Endothelial cell of umbilical vein (primary cell): ENCODE measurements at regions not wholly inside any gene's neighbourhood (a gene's known extent, or its start where the extent isn't known, plus 50 kb on each side); places are given as distances from the start of the nearest gene placed in this dataset.
"Not testable (repeated sequence)": the region's sequence is repeated elsewhere in the genome, so short reads cannot be mapped to it uniquely, and the experiment has no call there.

Experiments used
- BruUV-seq: library from RNA; stranded (reverse); fragments of 400-500 nt; replicated peaks from 2 replicates; lab custom pipeline; 2021; lab: Mats Ljungman, UMichigan
- CTCF ChIA-PET: fragments of 300-600, 350-600 bp; sonication (Branson Sonifier 250); formaldehyde crosslinking; loops from one replicate; lab custom pipeline; 2021; ENCODE audit warnings: antibody characterized with exemption, inconsistent platforms; lab: Charles Lee
- POLR2A ChIA-PET: fragments of 300-600, 350-600 bp; sonication (Branson Sonifier 250); formaldehyde crosslinking; loops from one replicate; lab custom pipeline; 2021; ENCODE audit warnings: antibody characterized with exemption, inconsistent platforms; lab: Charles Lee
- DNase-seq: peaks from one replicate; pipeline ENCODE4 v3.0.0-alpha.2; 2011; ENCODE audit warnings: low read depth, low spot score
- FAIRE-seq: peaks from 2 replicates; lab custom pipeline; 2011; peaks lifted over from hg19 to GRCh38; lab: Jason Lieb, UNC
- H2AFZ ChIP-seq: 2 replicates; pipeline ENCODE4 v1.6.0; 2012; ENCODE audit warnings: low read depth, low read length, control low read depth, inconsistent platforms
- H3K27ac ChIP-seq: 2 replicates; pipeline ENCODE4 v1.5.1; 2011; ENCODE audit warnings: low read depth, mild to moderate bottlenecking, control low read depth, low read length, moderate library complexity; ENCODE audit not compliant: insufficient read depth
- H3K27me3 ChIP-seq, 2 experiments: 2 replicates each; pipeline versions ENCODE4 v1.6.0 to v1.6.1; 2011; ENCODE audit warnings: low read length in 2 of 2, mixed read lengths in 1 of 2; ENCODE audit not compliant: control insufficient read depth in 2 of 2, insufficient read depth in 2 of 2
- H3K36me3 ChIP-seq, 2 experiments: 2 replicates in 1 of 2; 3 replicates in 1 of 2; pipeline ENCODE4 v1.5.1; 2011; ENCODE audit warnings: low read length in 2 of 2, mild to moderate bottlenecking in 1 of 2, moderate library complexity in 1 of 2; ENCODE audit not compliant: control insufficient read depth in 2 of 2, insufficient read depth in 2 of 2; ENCODE audit errors: extremely low read depth in 1 of 2
- H3K4me1 ChIP-seq: 3 replicates; pipeline ENCODE4 v1.5.1; 2011; ENCODE audit warnings: mild to moderate bottlenecking, low read length; ENCODE audit not compliant: control insufficient read depth, insufficient read depth; ENCODE audit errors: extremely low read depth
- H3K4me2 ChIP-seq: 2 replicates; pipeline ENCODE4 v1.6.1; 2011; ENCODE audit warnings: low read length, control low read depth, mixed read lengths; ENCODE audit not compliant: insufficient read depth
- H3K4me3 ChIP-seq, 3 experiments: fragments of 200-600 bp in 1 of 3; sonication (generic), shearing (Covaris generic) in 1 of 3; replicated peaks in 1 of 3; 2 replicates each; pipeline ENCODE4 v1.5.1; 2011 to 2016; ENCODE audit warnings: control low read depth in 3 of 3, low read length in 3 of 3, mild to moderate bottlenecking in 2 of 3, inconsistent platforms in 1 of 3, low read depth in 1 of 3, moderate library complexity in 1 of 3; ENCODE audit not compliant: insufficient read depth in 1 of 3
- H3K79me2 ChIP-seq: 2 replicates; pipeline ENCODE4 v1.6.0; 2012; ENCODE audit warnings: low read length, inconsistent platforms; ENCODE audit not compliant: control insufficient read depth, insufficient read depth
- H3K9ac ChIP-seq: replicated peaks from 2 replicates; pipeline ENCODE3; 2011; ENCODE audit warnings: low read length, control low read depth; ENCODE audit not compliant: insufficient read depth; ENCODE audit errors: extremely low read depth
- H3K9me1 ChIP-seq: replicated peaks from 3 replicates; pipeline ENCODE4 v1.6.0; 2011; ENCODE audit warnings: mild to moderate bottlenecking, low read length; ENCODE audit not compliant: control insufficient read depth, insufficient read depth; ENCODE audit errors: extremely low read depth
- H3K9me3 ChIP-seq: replicated peaks from 2 replicates; pipeline ENCODE4 v1.5.1; 2012; ENCODE audit warnings: low read length, inconsistent platforms; ENCODE audit not compliant: control insufficient read depth, insufficient read depth
- H4K20me1 ChIP-seq: replicated peaks from 2 replicates; pipeline ENCODE3; 2011; ENCODE audit warnings: mild to moderate bottlenecking, low read length; ENCODE audit not compliant: control insufficient read depth, insufficient read depth; ENCODE audit errors: extremely low read depth
- EZH2 ChIP-seq: IDR thresholded peaks from 2 replicates; pipeline ENCODE4 v1.6.1; 2012; ENCODE audit warnings: borderline replicate concordance, low read depth, mild to moderate bottlenecking, moderate library complexity, low read length, inconsistent platforms; ENCODE audit not compliant: severe bottlenecking
- FOS ChIP-seq: IDR thresholded peaks from 2 replicates; pipeline ENCODE4 v1.6.1; 2011; ENCODE audit warnings: mild to moderate bottlenecking, low read length, moderate library complexity, borderline replicate concordance; ENCODE audit not compliant: insufficient read depth
- GATA2 ChIP-seq: IDR thresholded peaks from 2 replicates; pipeline ENCODE4 v1.7.0; 2011; ENCODE audit warnings: low read depth, mild to moderate bottlenecking, moderate library complexity, mixed read lengths, low read length; ENCODE audit not compliant: insufficient read length, insufficient read depth
- JUN ChIP-seq: IDR thresholded peaks from 2 replicates; pipeline ENCODE4 v1.6.1; 2011; ENCODE audit warnings: borderline replicate concordance, low read depth; ENCODE audit not compliant: insufficient read length, insufficient read depth
- MAX ChIP-seq: IDR thresholded peaks from 2 replicates; pipeline ENCODE4 v1.6.1; 2011; ENCODE audit not compliant: insufficient read depth, insufficient read length
- MYC ChIP-seq: IDR thresholded peaks from one replicate; pipeline ENCODE4 v1.6.1; 2011; ENCODE audit warnings: mild to moderate bottlenecking, low read depth, low read length
- POLR2A ChIP-seq: IDR thresholded peaks from 2 replicates; pipeline ENCODE4 v1.6.1; 2012; ENCODE audit warnings: low read depth, mild to moderate bottlenecking, control low read depth, low read length
- POLR2AphosphoS5 ChIP-seq: IDR thresholded peaks from 2 replicates; pipeline ENCODE4 v1.6.1; 2012; ENCODE audit warnings: low read depth, mild to moderate bottlenecking, control low read depth, low read length, moderate library complexity; ENCODE audit not compliant: insufficient read depth
- dilution Hi-C: fragments of 300-500 bp; cut with MboI; formaldehyde crosslinking; loops from one replicate; pipeline ENCODE4 v1.15.0; 2019; ENCODE audit warnings: low sequenced_read_pairs; ENCODE audit not compliant: extremely low pct_ligation_motif_present
- intact Hi-C: fragments of 100-400 bp; cut with micrococcal nuclease; formaldehyde crosslinking; loops from one replicate; pipeline ENCODE4 v1.10.0; 2022
- TF ChIP-seq, protein P1 (sequence below), 2 donors: IDR thresholded peaks; 1 replicate in 1 of 2; 2 replicates in 1 of 2; pipeline ENCODE4 v1.5.1; 2011; ENCODE audit warnings: low read length in 2 of 2, mild to moderate bottlenecking in 2 of 2, moderate library complexity in 2 of 2, control low read depth in 1 of 2, inconsistent platforms in 1 of 2, low read depth in 1 of 2; ENCODE audit not compliant: insufficient read depth in 1 of 2; ENCODE audit errors: extremely low read depth in 1 of 2

DNA sequence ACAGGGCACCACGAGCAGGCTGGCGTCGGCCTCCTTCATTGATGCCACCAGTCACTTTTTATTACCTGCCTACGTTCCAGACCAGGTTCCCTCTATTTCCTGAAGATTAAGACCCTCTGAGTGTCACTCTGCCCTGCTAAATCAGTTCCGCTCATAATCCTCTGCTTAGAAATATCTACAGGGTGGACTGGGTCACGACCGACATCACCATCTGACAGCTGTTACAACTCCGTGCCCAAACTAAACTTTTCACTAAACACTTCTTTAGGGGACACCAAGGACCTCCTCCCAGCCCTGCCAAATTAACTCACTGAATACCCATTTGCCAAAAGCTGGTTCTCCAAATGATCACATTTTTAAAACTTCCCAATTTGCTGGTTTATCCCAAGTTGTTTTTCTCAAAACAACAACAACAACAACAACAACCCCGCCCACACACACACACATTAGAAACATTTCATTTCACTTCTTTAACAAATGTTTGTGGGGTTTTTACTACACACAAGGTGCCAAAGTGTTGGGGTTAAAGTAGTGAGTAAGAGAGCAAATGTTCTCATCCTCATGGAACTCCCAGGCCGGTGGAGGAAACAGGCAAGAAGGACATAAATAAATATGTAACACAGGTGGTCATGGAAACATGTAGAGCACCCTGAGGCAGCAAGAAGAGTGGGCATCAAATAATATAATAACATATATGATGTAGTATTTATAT, 72.0 kb upstream of the PEG3 start:
- Histone ChIP-seq H3K27me3 (no peaks in the 10 kb centered on the region), H3K36me3 (no peaks in the 10 kb centered on the region), H2AFZ (no peak overlapping the region), H3K4me3 (no peak overlapping the region), H3K4me2 (no peak overlapping the region), H3K9ac (no peak overlapping the region), H3K9me1 (no peaks in the 10 kb centered on the region), H3K9me3 (peaks cover 2% of the 10 kb centered on the region), H4K20me1 (no peaks in the 10 kb centered on the region), H3K79me2 (no peaks in the 10 kb centered on the region), H3K4me1 (no peaks in the 10 kb centered on the region), H3K27ac (no peak overlapping the region)
- dilution Hi-C loops, result no loop called here
- no peak for TF ChIP-seq FOS
- TF ChIP-seq JUN, result no peak
- TF ChIP-seq MYC, result no peak
- TF ChIP-seq EZH2, result no peak
- no peak for TF ChIP-seq MAX
- TF ChIP-seq GATA2, result no peak
- TF ChIP-seq POLR2AphosphoS5, result no peak
- TF ChIP-seq, protein P1, sequence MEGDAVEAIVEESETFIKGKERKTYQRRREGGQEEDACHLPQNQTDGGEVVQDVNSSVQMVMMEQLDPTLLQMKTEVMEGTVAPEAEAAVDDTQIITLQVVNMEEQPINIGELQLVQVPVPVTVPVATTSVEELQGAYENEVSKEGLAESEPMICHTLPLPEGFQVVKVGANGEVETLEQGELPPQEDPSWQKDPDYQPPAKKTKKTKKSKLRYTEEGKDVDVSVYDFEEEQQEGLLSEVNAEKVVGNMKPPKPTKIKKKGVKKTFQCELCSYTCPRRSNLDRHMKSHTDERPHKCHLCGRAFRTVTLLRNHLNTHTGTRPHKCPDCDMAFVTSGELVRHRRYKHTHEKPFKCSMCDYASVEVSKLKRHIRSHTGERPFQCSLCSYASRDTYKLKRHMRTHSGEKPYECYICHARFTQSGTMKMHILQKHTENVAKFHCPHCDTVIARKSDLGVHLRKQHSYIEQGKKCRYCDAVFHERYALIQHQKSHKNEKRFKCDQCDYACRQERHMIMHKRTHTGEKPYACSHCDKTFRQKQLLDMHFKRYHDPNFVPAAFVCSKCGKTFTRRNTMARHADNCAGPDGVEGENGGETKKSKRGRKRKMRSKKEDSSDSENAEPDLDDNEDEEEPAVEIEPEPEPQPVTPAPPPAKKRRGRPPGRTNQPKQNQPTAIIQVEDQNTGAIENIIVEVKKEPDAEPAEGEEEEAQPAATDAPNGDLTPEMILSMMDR (IDR thresholded peaks at IDR 0.05; ENCODE audit: extremely low read depth in 1 of 2, insufficient read depth in 1 of 2, low read depth in 1 of 2, low read length in 2 of 2), result no peak
- TF ChIP-seq POLR2A, result no peak
- FAIRE-seq, result no peak
- intact Hi-C loops, result no loop called here
- no TSS peak for BruUV-seq
- DNase-seq, result no peak
- ChIA-PET POLR2A (no interaction called here), CTCF (no interaction called here)

GRCh38 chr19:56913113-56913455, 72.6 kb upstream of the PEG3 start:
- not testable (repeated sequence) for BruUV-seq, FAIRE-seq

More at GRCh38 chr19:56913113-56913455, 72.6 kb upstream of the PEG3 start:
- intact Hi-C loops, CTCF ChIA-PET, H2AFZ ChIP-seq, H3K36me3 ChIP-seq, H3K4me2 ChIP-seq, H3K27ac ChIP-seq, H3K4me3 ChIP-seq, DNase-seq, H4K20me1 ChIP-seq, H3K9me3 ChIP-seq, H3K9ac ChIP-seq, H3K4me1 ChIP-seq, H3K79me2 ChIP-seq, H3K27me3 ChIP-seq, dilution Hi-C loops, POLR2A ChIA-PET, H3K9me1 ChIP-seq: not testable (repeated sequence)
